Heart right ventricle (tissue), 16 donors: ENCODE measurements at regions not wholly inside any gene's neighbourhood (a gene's known extent, or its start where the extent isn't known, plus 50 kb on each side); places are given as distances from the start of the nearest gene placed in this dataset.
"Not testable (repeated sequence)": the region's sequence is repeated elsewhere in the genome, so short reads cannot be mapped to it uniquely, and the experiment has no call there.

ENCODE experiments used
- ATAC-seq, 8 donors: fragments of 200-7000 bp; cut with Tn5 transposase; one replicate each; pipeline ENCODE4 v1.9.1; 2020; ENCODE audit warnings: mild to moderate bottlenecking in 8 of 8, moderate library complexity in 8 of 8, moderate number of reproducible peaks in 1 of 8
- DNase-seq, 2 donors: peaks; one replicate each; pipeline ENCODE4 v3.0.0-alpha.2; 2020
- H3K27ac ChIP-seq, 10 donors: fragments of 200-600 bp; sonication (generic) in 2 of 10; one replicate each; pipeline versions ENCODE4 v1.5.0 to v1.8.0; 2020 to 2022; ENCODE audit warnings: mild to moderate bottlenecking in 3 of 10
- H3K27me3 ChIP-seq, 7 donors: fragments of 200-600 bp; one replicate each; pipeline ENCODE4 v1.8.0; 2021 to 2022; ENCODE audit warnings: mild to moderate bottlenecking in 2 of 7
- H3K36me3 ChIP-seq, 9 donors: fragments of 200-600 bp; sonication (generic) in 1 of 9; one replicate each; pipeline versions ENCODE4 v1.5.0 to v1.8.0; 2020 to 2022; ENCODE audit warnings: mild to moderate bottlenecking in 2 of 9
- H3K4me1 ChIP-seq, 9 donors: fragments of 200-600 bp; sonication (generic) in 1 of 9; one replicate each; pipeline versions ENCODE4 v1.5.0 to v1.8.0; 2020 to 2022; ENCODE audit warnings: mild to moderate bottlenecking in 4 of 9
- H3K4me3 ChIP-seq, 10 donors: fragments of 200-600 bp; sonication (generic) in 2 of 10; one replicate each; pipeline versions ENCODE4 v1.5.0 to v1.8.0; 2020 to 2022; ENCODE audit warnings: mild to moderate bottlenecking in 7 of 10, moderate library complexity in 2 of 10
- H3K9me3 ChIP-seq, 11 donors: fragments of 200-600 bp in 10 of 11; sonication (generic) in 2 of 11; one replicate each; pipeline versions ENCODE4 v1.5.0 to v1.8.0; 2013 to 2022; ENCODE audit warnings: mild to moderate bottlenecking in 2 of 11, control low read depth in 1 of 11, moderate library complexity in 1 of 11
- WGBS, 2 donors: extraction: QIAGEN DNeasy Blood & Tissue Kit; methylation state at CpG; one replicate each; pipeline ENCODE4 v1.1.7; 2013; ENCODE audit warnings: inconsistent platforms in 1 of 2; 5-methylcytosine and 5-hydroxymethylcytosine counted together
- intact Hi-C, 10 donors: fragments of 100-400 bp; cut with DNase I; formaldehyde crosslinking; loops; one replicate each; pipeline versions ENCODE4 v1.11.1 to v1.14.2; 2022
- TF ChIP-seq, protein P1 (sequence below), 9 donors: fragments of 200-600 bp; sonication (generic) in 2 of 9; IDR thresholded peaks; one replicate each; pipeline versions ENCODE4 v1.5.0 to v1.8.0; 2021 to 2022; ENCODE audit warnings: antibody characterized with exemption in 9 of 9, mild to moderate bottlenecking in 5 of 9, moderate library complexity in 1 of 9
- donor health status: Arrhythmogenic right ventricular cardiomyopathy.
- donor health status: ischemic (EF 13 %, LVEDD 7.1; RV severe dilation, severe dysfunction).
- donor health status: healthy with polysubstance abuse.
- donor health status: DM: no; HTN: yes; CAD: no.
- donor health status: DM: no; HTN: no; CAD: no.
- donor health status: ischemic (EF 25% LVEDD 6.9; RV normal size, moderate dysfunction).
- donor health status: ischemic (EF 25% LVEDD 5.7; RV mildly dilated, moderate dysfunction).
- donor health status: healthy.
- donor health status: DM: yes; HTN: yes; CAD: no.
- donor health status: Ischemic cardiomyopathy.
- donor health status: ischemic (EF 35%, LVEDD 5.7; RV mildly dilated, moderate dysfunction).
- donor health status: nonischemic (EF 11% LVEDD 7.7; RV severe dilation, severe dysfunction).
- donor health status: DM: yes; HTN: yes; CAD: no.
- donor health status: PGD.
- donor health status: ischemic (EF 29% LVEDD 5.4; RV normal size, mild dysfunction).
- donor health status: nonischemic (EF 23%, LVEDD 6.1; RV moderate dilation, normal function).

GRCh38 chr2:183963609-183964008, 634.7 kb upstream of the ZNF804A start:
- 34 to 38% methylated on average over 1 of the region's 1 CpG for WGBS, 2 donors
- ATAC-seq = no peak
- no peaks in the 10 kb centered on the region for H3K27me3 ChIP-seq
- H3K4me1 ChIP-seq = no peaks in the 10 kb centered on the region
- TF ChIP-seq, protein P1, sequence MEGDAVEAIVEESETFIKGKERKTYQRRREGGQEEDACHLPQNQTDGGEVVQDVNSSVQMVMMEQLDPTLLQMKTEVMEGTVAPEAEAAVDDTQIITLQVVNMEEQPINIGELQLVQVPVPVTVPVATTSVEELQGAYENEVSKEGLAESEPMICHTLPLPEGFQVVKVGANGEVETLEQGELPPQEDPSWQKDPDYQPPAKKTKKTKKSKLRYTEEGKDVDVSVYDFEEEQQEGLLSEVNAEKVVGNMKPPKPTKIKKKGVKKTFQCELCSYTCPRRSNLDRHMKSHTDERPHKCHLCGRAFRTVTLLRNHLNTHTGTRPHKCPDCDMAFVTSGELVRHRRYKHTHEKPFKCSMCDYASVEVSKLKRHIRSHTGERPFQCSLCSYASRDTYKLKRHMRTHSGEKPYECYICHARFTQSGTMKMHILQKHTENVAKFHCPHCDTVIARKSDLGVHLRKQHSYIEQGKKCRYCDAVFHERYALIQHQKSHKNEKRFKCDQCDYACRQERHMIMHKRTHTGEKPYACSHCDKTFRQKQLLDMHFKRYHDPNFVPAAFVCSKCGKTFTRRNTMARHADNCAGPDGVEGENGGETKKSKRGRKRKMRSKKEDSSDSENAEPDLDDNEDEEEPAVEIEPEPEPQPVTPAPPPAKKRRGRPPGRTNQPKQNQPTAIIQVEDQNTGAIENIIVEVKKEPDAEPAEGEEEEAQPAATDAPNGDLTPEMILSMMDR (IDR thresholded peaks at IDR 0.05) = no peak
- intact Hi-C loops = no loop called here
- H3K9me3 ChIP-seq = no peaks in the 10 kb centered on the region
- H3K27ac ChIP-seq = no peak overlapping the region
- no peak for DNase-seq
- no peak overlapping the region for H3K4me3 ChIP-seq
- no peaks in the 10 kb centered on the region for H3K36me3 ChIP-seq

DNA sequence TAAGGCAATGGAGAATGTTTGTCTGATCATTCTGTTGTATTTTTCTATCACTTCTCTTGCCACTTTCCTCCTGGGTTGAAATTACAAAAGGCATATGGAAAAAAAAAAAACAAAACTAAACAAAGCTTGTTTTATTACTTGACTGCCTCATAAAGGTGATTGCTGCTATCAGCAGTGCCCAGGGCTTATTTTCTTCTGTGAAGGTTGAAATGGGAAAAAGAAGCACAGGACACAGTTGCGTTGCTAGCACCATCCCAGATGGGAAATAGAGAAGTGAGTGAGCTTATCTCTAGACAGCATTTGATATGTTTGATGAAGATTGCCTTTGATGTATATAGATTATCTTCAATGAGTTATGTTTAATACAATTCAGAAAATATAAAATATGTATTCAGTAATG, 633.8 kb upstream of the ZNF804A start:
- WGBS, 2 donors = 67 to 80% methylated on average over 1 of the region's 1 CpG
- no peak for ATAC-seq
- H3K36me3 ChIP-seq = no peaks in the 10 kb centered on the region
- no peak overlapping the region for H3K27ac ChIP-seq
- intact Hi-C loops = no loop called here
- H3K9me3 ChIP-seq = no peaks in the 10 kb centered on the region
- TF ChIP-seq, protein P1 (IDR thresholded peaks at IDR 0.05) = no peak
- DNase-seq = no peak
- no peak overlapping the region for H3K4me3 ChIP-seq
- H3K27me3 ChIP-seq = no peaks in the 10 kb centered on the region
- H3K4me1 ChIP-seq = no peaks in the 10 kb centered on the region

DNA sequence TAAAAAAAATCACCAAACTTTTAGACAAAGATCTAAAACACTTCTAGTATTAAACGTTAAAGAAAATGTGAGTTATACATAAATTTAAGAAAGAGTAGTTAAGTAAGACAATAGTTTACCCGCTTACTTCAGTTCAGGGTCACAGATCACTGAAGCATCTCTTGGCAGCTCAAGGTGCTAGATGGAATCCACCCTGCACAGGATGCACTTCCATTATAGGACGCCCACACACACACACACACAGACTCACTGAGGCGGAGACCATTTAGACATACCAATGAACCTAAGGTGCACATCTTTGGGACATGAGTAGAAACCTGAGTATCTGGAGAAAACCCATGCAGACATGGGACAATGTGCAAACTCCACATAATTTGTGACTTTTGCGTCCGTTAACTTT, 630.6 kb upstream of the ZNF804A start:
- intact Hi-C loops = no loop called here
- Histone ChIP-seq H3K36me3 (no peaks in the 10 kb centered on the region), H3K4me3 (no peak overlapping the region), H3K27me3 (no peaks in the 10 kb centered on the region), H3K27ac (no peak overlapping the region), H3K9me3 (peaks cover 0 to 6% (median 0%) of the 10 kb centered on the region in 11 donors), H3K4me1 (no peaks in the 10 kb centered on the region)
- ATAC-seq (no peak), DNase-seq (no peak)
- WGBS, 2 donors = 91 to 92% methylated on average over 6 of the region's 6 CpGs
- TF ChIP-seq, protein P1 (IDR thresholded peaks at IDR 0.05) = no peak

DNA sequence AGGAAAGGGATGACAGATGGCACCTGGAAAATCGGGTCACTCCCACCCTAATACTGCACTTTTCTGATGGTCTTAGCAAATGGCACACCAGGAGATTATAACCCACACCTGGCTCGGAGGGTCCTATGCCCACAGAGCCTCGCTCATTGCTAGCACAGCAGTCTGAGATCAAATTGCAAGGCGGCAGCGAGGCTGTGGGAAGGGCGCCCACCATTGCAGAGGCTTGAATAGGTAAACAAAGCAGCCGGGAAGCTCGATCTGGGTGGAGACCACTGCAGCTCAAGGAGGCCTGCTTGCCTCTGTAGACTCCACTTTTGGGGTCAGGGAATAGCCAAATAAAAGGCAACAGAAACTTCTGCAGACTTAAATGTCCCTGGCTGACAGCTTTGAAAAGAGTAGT, 622.7 kb upstream of the ZNF804A start:
- DNase-seq = not testable (repeated sequence)

GRCh38 chr2:183984871-183985270, 613.5 kb upstream of the ZNF804A start:
- TF ChIP-seq, protein P1 (IDR thresholded peaks at IDR 0.05) = no peak
- Histone ChIP-seq H3K4me1 (no peaks in the 10 kb centered on the region), H3K9me3 (peaks cover 0 to 30% (median 4%) of the 10 kb centered on the region in 11 donors), H3K36me3 (no peaks in the 10 kb centered on the region), H3K4me3 (no peak overlapping the region), H3K27me3 (no peaks in the 10 kb centered on the region), H3K27ac (no peak overlapping the region)
- DNase-seq = no peak
- no peak for ATAC-seq
- intact Hi-C loops = no loop called here

More for the DNA sequence above, 622.7 kb upstream of the ZNF804A start:
- WGBS, 2 donors = 89 to 90% methylated on average over 8 of the region's 8 CpGs
- H3K36me3 ChIP-seq, H3K4me3 ChIP-seq, H3K27me3 ChIP-seq, H3K27ac ChIP-seq, ATAC-seq, intact Hi-C loops, H3K4me1 ChIP-seq: not testable (repeated sequence)
- H3K9me3 ChIP-seq = peaks cover 0 to 27% (median 0%) of the 10 kb centered on the region in 11 donors
